ENCODE measurements at regions not wholly inside any gene's neighbourhood (a gene's known extent, or its start where the extent isn't known, plus 50 kb on each side); places are given as distances from the start of the nearest gene placed in this dataset.

DNA sequence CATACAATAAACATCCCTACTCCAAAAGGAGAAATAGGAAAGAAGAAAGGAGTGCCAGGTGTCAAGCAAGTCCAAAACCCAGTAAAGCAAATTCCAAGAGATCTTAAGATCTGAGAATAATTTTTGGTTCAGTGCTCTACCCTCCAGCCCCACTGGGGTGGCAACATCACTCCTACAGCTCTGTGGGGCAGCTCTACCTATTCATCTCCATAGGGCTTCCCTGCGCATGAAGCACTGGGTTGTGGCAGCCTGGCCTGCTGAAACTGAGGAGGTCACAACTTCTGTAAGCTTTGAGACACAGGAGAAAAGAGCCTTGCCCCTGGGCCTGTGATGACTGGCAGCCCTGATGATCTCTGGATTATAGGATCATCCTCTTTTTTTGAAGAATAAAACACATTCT, 378.2 kb upstream of the SOX14 start:
- TF ChIP-seq, protein P1, sequence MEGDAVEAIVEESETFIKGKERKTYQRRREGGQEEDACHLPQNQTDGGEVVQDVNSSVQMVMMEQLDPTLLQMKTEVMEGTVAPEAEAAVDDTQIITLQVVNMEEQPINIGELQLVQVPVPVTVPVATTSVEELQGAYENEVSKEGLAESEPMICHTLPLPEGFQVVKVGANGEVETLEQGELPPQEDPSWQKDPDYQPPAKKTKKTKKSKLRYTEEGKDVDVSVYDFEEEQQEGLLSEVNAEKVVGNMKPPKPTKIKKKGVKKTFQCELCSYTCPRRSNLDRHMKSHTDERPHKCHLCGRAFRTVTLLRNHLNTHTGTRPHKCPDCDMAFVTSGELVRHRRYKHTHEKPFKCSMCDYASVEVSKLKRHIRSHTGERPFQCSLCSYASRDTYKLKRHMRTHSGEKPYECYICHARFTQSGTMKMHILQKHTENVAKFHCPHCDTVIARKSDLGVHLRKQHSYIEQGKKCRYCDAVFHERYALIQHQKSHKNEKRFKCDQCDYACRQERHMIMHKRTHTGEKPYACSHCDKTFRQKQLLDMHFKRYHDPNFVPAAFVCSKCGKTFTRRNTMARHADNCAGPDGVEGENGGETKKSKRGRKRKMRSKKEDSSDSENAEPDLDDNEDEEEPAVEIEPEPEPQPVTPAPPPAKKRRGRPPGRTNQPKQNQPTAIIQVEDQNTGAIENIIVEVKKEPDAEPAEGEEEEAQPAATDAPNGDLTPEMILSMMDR (IDR thresholded peaks at IDR 0.05; ENCODE audit: poor library complexity, severe bottlenecking), result no peak
- TF ChIP-seq TAF1 (IDR thresholded peaks at IDR 0.05; ENCODE audit: low read depth), result no peak
- TF ChIP-seq, protein P2, sequence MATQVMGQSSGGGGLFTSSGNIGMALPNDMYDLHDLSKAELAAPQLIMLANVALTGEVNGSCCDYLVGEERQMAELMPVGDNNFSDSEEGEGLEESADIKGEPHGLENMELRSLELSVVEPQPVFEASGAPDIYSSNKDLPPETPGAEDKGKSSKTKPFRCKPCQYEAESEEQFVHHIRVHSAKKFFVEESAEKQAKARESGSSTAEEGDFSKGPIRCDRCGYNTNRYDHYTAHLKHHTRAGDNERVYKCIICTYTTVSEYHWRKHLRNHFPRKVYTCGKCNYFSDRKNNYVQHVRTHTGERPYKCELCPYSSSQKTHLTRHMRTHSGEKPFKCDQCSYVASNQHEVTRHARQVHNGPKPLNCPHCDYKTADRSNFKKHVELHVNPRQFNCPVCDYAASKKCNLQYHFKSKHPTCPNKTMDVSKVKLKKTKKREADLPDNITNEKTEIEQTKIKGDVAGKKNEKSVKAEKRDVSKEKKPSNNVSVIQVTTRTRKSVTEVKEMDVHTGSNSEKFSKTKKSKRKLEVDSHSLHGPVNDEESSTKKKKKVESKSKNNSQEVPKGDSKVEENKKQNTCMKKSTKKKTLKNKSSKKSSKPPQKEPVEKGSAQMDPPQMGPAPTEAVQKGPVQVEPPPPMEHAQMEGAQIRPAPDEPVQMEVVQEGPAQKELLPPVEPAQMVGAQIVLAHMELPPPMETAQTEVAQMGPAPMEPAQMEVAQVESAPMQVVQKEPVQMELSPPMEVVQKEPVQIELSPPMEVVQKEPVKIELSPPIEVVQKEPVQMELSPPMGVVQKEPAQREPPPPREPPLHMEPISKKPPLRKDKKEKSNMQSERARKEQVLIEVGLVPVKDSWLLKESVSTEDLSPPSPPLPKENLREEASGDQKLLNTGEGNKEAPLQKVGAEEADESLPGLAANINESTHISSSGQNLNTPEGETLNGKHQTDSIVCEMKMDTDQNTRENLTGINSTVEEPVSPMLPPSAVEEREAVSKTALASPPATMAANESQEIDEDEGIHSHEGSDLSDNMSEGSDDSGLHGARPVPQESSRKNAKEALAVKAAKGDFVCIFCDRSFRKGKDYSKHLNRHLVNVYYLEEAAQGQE (IDR thresholded peaks at IDR 0.05; ENCODE audit: borderline replicate concordance), result no peak
- TF ChIP-seq EZH2 (IDR thresholded peaks at IDR 0.05; ENCODE audit: borderline replicate concordance, insufficient read depth, low read length, poor library complexity, severe bottlenecking), result no peak
- no peak for TF ChIP-seq RAD21 (conservative IDR thresholded peaks at IDR 0.05)
- TF ChIP-seq EP300 (conservative IDR thresholded peaks at IDR 0.05; ENCODE audit: poor library complexity, severe bottlenecking), result no peak
- TF ChIP-seq POLR2AphosphoS5 (IDR thresholded peaks at IDR 0.05), result no peak
- no peak for TF ChIP-seq SMC3 (conservative IDR thresholded peaks at IDR 0.05; ENCODE audit: poor library complexity)
- TF ChIP-seq MXI1 (conservative IDR thresholded peaks at IDR 0.05; ENCODE audit: poor library complexity, severe bottlenecking), result no peak

All from neural cell (in vitro differentiated cells).